Rectal smooth muscle tissue (tissue), 1 donor: ENCODE measurements at regions not wholly inside any gene's neighbourhood (a gene's known extent, or its start where the extent isn't known, plus 50 kb on each side); places are given as distances from the start of the nearest gene placed in this dataset.

Source experiments
- H3K27ac ChIP-seq: one replicate; pipeline ENCODE4 v1.7.0; 2013; ENCODE audit warnings: low read depth, low read length, inconsistent platforms
- H3K27me3 ChIP-seq: one replicate; pipeline ENCODE4 v1.7.0; 2013; ENCODE audit warnings: low read length; ENCODE audit not compliant: control insufficient read depth, insufficient read depth
- H3K36me3 ChIP-seq: one replicate; pipeline ENCODE4 v1.7.0; 2013; ENCODE audit warnings: low read length; ENCODE audit not compliant: control insufficient read depth, insufficient read depth
- H3K4me1 ChIP-seq: one replicate; pipeline ENCODE4 v1.7.0; 2013; ENCODE audit warnings: low read length; ENCODE audit not compliant: control insufficient read depth, insufficient read depth
- H3K4me3 ChIP-seq: one replicate; pipeline ENCODE4 v1.7.0; 2013; ENCODE audit warnings: low read length
- H3K9ac ChIP-seq: one replicate; pipeline ENCODE4 v1.7.0; 2013; ENCODE audit warnings: low read length

GRCh38 chr9:81741103-81741502, 51.8 kb upstream of the TLE1 start:
- Histone ChIP-seq H3K36me3 (no peaks in the 10 kb centered on the region), H3K27me3 (no peaks in the 10 kb centered on the region), H3K9ac (no peak overlapping the region), H3K27ac (no peak overlapping the region), H3K4me1 (peaks cover 4% of the 10 kb centered on the region), H3K4me3 (no peak overlapping the region)

DNA sequence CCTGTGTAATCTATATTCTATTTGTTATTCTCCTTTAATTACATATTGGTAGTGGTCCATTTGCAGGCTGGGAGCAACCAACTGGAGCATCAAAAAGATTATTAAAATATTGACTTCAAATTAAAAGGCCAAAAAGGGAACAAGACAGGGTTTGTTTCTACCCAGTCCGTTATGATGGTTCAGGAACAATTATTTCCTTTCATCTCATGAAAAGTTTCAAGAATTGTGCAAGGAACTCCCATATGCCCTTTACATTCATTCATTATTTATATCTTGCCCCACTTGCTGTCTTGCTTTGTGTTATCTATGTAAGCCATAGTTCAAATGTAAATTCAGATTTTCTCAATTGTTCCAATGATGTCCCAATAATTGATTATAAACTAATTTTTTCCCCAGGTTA, 58.7 kb upstream of the TLE1 start:
- no peak overlapping the region for H3K4me3 ChIP-seq
- no peaks in the 10 kb centered on the region for H3K36me3 ChIP-seq
- no peaks in the 10 kb centered on the region for H3K4me1 ChIP-seq
- H3K27ac ChIP-seq: no peak overlapping the region
- no peaks in the 10 kb centered on the region for H3K27me3 ChIP-seq
- H3K9ac ChIP-seq: no peak overlapping the region

- Histone ChIP-seq H3K4me1 (no peaks in the 10 kb centered on the region), H3K27ac (no peak overlapping the region), H3K27me3 (no peaks in the 10 kb centered on the region), H3K36me3 (no peaks in the 10 kb centered on the region), H3K4me3 (no peak overlapping the region), H3K9ac (no peak overlapping the region)
Observed at GRCh38 chr9:81753436-81753835, 64.1 kb upstream of the TLE1 start.

DNA sequence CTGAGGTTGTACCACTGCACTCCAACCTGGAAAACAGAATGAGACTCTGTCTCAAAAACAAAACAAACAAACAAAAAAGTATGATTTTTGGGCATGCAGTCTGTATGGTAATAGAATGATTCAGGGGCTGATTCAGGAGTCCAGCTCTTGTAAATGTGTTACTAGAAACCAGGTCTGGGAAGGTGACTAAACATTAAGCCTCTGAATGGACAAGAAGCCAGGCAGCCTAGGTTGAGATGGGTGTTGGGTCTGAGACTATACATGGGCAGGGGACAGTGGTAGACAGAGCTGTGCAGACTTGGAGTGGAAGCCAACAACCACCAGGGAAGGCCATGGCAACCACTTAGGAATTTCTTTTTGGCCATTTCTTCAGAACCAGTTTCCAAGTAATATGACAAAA, 64.9 kb upstream of the TLE1 start:
- no peaks in the 10 kb centered on the region for H3K4me1 ChIP-seq
- no peak overlapping the region for H3K9ac ChIP-seq
- no peak overlapping the region for H3K4me3 ChIP-seq
- H3K27ac ChIP-seq: no peak overlapping the region
- H3K36me3 ChIP-seq: no peaks in the 10 kb centered on the region
- H3K27me3 ChIP-seq: no peaks in the 10 kb centered on the region

GRCh38 chr9:81755721-81756120, 66.4 kb upstream of the TLE1 start:
- no peak overlapping the region for H3K4me3 ChIP-seq
- no peak overlapping the region for H3K27ac ChIP-seq
- H3K36me3 ChIP-seq: no peaks in the 10 kb centered on the region
- H3K4me1 ChIP-seq: no peaks in the 10 kb centered on the region
- H3K27me3 ChIP-seq: no peaks in the 10 kb centered on the region
- no peak overlapping the region for H3K9ac ChIP-seq

- Histone ChIP-seq H3K27ac (no peak overlapping the region), H3K4me1 (no peaks in the 10 kb centered on the region), H3K27me3 (no peaks in the 10 kb centered on the region), H3K36me3 (no peaks in the 10 kb centered on the region), H3K4me3 (no peak overlapping the region), H3K9ac (no peak overlapping the region)
Observed at GRCh38 chr9:81756561-81756960, 67.2 kb upstream of the TLE1 start.

GRCh38 chr9:81758123-81758797, 68.9 kb upstream of the TLE1 start:
- Histone ChIP-seq H3K4me1 (no peaks in the 10 kb centered on the region), H3K27me3 (no peaks in the 10 kb centered on the region), H3K4me3 (no peak overlapping the region), H3K9ac (no peak overlapping the region), H3K36me3 (no peaks in the 10 kb centered on the region), H3K27ac (no peak overlapping the region)

DNA sequence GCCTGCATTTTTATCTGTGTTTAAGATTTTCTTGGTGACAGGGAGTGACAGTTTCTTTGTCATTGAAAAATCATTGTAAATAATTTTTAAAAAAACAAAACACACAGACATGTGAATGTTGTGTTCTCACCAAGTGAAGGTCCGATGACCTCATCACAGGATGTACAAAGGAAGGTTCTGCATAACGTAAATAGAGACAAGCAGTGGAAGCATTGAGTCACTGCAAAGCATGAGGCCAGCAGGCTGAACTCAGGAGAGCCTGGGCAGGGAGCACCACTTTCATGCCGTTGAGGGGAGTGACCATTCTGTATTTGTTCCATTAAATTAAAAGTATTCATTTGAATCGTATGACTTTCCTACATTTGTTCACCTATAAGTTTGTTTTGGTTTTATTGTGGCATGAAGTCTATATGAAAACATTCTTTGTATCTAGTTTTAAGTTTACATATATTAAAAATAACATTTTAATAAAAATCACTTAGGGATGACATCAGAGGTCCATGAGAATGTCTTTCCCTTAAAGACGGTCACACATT, 70.4 kb upstream of the TLE1 start:
- H3K27ac ChIP-seq: no peak overlapping the region
- H3K36me3 ChIP-seq: no peaks in the 10 kb centered on the region
- no peaks in the 10 kb centered on the region for H3K27me3 ChIP-seq
- H3K9ac ChIP-seq: no peak overlapping the region
- H3K4me1 ChIP-seq: no peaks in the 10 kb centered on the region
- H3K4me3 ChIP-seq: no peak overlapping the region

DNA sequence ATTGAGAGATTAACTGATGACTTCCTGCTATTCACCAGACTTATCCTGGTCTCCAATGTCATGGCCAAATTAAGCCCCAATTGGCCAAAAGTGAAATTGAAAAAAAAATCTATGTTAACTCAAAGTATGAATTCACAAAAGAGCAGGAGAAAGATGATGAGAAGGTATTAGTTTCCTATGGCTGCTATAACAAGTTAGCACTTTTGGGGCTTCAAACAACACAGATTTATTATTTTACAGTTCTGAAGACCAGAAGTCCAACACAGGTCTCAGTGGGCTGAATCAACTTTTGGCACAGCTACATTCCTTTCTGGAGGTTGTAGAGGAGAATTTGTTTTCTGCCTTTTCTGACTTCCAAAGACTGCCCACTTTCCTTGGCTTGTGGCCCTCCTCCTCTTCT, 78.6 kb upstream of the TLE1 start:
- no peaks in the 10 kb centered on the region for H3K36me3 ChIP-seq
- H3K4me3 ChIP-seq: no peak overlapping the region
- no peak overlapping the region for H3K9ac ChIP-seq
- no peaks in the 10 kb centered on the region for H3K4me1 ChIP-seq
- H3K27me3 ChIP-seq: no peaks in the 10 kb centered on the region
- no peak overlapping the region for H3K27ac ChIP-seq

DNA sequence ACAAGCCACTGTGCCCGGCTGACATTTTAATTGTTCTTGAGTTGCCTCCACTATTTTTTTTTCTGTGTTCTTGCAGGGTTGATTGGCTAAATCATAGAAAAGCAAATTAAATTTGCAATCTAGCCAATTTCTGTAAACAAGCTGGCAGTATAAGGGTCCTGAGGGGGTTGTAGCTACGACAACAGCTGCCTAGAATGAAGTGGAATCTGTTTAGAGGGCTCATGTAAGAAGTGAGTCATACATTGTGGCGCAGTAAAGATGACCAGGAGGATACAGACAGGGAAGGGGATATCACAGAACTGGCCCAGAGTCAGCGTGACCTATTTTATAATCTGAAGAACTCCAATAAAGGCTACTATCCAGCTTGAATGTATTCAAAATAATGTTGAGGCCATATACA, 82.2 kb upstream of the TLE1 start:
- no peak overlapping the region for H3K4me3 ChIP-seq
- no peak overlapping the region for H3K27ac ChIP-seq
- H3K9ac ChIP-seq: no peak overlapping the region
- H3K4me1 ChIP-seq: no peaks in the 10 kb centered on the region
- no peaks in the 10 kb centered on the region for H3K36me3 ChIP-seq
- no peaks in the 10 kb centered on the region for H3K27me3 ChIP-seq

GRCh38 chr9:81772144-81772543, 82.8 kb upstream of the TLE1 start:
- no peaks in the 10 kb centered on the region for H3K27me3 ChIP-seq
- no peak overlapping the region for H3K27ac ChIP-seq
- no peaks in the 10 kb centered on the region for H3K36me3 ChIP-seq
- H3K4me3 ChIP-seq: no peak overlapping the region
- H3K4me1 ChIP-seq: no peaks in the 10 kb centered on the region
- H3K9ac ChIP-seq: no peak overlapping the region

- Histone ChIP-seq H3K4me1 (no peaks in the 10 kb centered on the region), H3K9ac (no peak overlapping the region), H3K4me3 (no peak overlapping the region), H3K27ac (no peak overlapping the region), H3K27me3 (no peaks in the 10 kb centered on the region), H3K36me3 (no peaks in the 10 kb centered on the region)
Observed at GRCh38 chr9:81776390-81776789, 87.0 kb upstream of the TLE1 start.

- Histone ChIP-seq H3K9ac (no peak overlapping the region), H3K4me1 (no peaks in the 10 kb centered on the region), H3K27me3 (no peaks in the 10 kb centered on the region), H3K36me3 (no peaks in the 10 kb centered on the region), H3K27ac (no peak overlapping the region), H3K4me3 (no peak overlapping the region)
Observed at GRCh38 chr9:81776834-81777233, 87.5 kb upstream of the TLE1 start.
